ENCODE measurements at regions not wholly inside any gene's neighbourhood (a gene's known extent, or its start where the extent isn't known, plus 50 kb on each side); places are given as distances from the start of the nearest gene placed in this dataset.

DNA sequence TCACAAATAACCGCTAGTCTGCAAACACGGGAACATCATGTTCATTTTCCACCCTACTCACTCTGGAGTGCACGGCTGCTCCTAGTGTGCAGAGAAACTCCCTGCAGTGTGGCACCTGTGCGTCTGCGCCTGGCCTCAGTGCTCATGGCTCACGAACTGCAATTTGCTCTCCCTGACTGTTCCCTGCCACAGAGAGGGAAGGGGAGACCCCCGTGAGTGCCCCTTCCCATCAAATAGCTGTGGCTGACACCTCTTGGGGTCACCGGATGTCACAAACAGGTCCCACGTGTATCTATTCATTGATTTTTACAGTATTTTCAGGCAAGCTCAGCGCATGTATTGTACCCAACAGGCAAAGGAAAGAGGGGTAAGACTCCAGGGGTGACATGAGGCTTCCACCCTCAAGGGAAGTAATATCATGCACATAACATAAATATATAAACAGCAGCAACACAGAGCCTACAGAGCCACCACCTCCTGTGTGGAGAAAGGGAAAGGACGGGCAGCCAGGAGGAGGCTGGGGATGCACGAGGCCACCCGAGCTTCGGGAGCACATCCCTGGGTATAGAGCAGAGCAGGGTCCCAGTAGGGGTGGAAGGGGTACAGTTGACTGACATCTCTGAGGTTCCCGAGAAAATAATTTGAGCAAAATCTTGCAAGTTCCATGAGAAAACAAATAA, 140.3 kb upstream of the SOX1 start:
- no peak for TF ChIP-seq CTCF (IDR thresholded peaks at IDR 0.05)
- TF ChIP-seq EHF (CRISPR knock-in tag; IDR thresholded peaks at IDR 0.05): no peak
- no peak for TF ChIP-seq KDM1A (IDR thresholded peaks at IDR 0.05; ENCODE audit: low read depth)
- TF ChIP-seq EP300 (IDR thresholded peaks at IDR 0.05): no peak
- no peak for TF ChIP-seq JUN (IDR thresholded peaks at IDR 0.05)
- no peak for TF ChIP-seq REST (IDR thresholded peaks at IDR 0.05)
- TF ChIP-seq, protein P1, sequence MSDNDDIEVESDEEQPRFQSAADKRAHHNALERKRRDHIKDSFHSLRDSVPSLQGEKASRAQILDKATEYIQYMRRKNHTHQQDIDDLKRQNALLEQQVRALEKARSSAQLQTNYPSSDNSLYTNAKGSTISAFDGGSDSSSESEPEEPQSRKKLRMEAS (IDR thresholded peaks at IDR 0.05): no peak
- no peak for TF ChIP-seq POLR2A (IDR thresholded peaks at IDR 0.05; ENCODE audit: low read length)
- TF ChIP-seq CHD4 (IDR thresholded peaks at IDR 0.05; ENCODE audit: borderline replicate concordance): no peak
- TF ChIP-seq RAD21 (conservative IDR thresholded peaks at IDR 0.05 in 1 of 2, IDR thresholded peaks at IDR 0.05 in 1 of 2): no peak
- TF ChIP-seq KDM5A (IDR thresholded peaks at IDR 0.05): no peak
- TF ChIP-seq NPAS2 (CRISPR knock-in tag; IDR thresholded peaks at IDR 0.05; ENCODE audit: borderline replicate concordance): no peak
- no peak for TF ChIP-seq CEBPB (IDR thresholded peaks at IDR 0.05)

Data from A549 (cell line).